ENCODE measurements at regions not wholly inside any gene's neighbourhood (a gene's known extent, or its start where the extent isn't known, plus 50 kb on each side); places are given as distances from the start of the nearest gene placed in this dataset.

- DNase-seq = no peak
These were observed 61.2 kb upstream of the ARHGAP20 start for GRCh38 chr11:110773442-110773841.

- DNase-seq = no peak
These were observed 60.6 kb upstream of the ARHGAP20 start for GRCh38 chr11:110772863-110773262.

GRCh38 chr11:110766316-110766715 lies 54.1 kb upstream of the ARHGAP20 start:
- no peak for DNase-seq

- no peak for DNase-seq
These were observed 52.2 kb upstream of the ARHGAP20 start for GRCh38 chr11:110764485-110764884.

- no peak for DNase-seq
These were observed 51.2 kb upstream of the ARHGAP20 start for GRCh38 chr11:110763249-110764011.

- no peak for DNase-seq
These were observed 50.4 kb upstream of the ARHGAP20 start for GRCh38 chr11:110762590-110762989.
